Panc1 (cell line): ENCODE measurements at regions not wholly inside any gene's neighbourhood (a gene's known extent, or its start where the extent isn't known, plus 50 kb on each side); places are given as distances from the start of the nearest gene placed in this dataset.

Experiments
- ATAC-seq: fragments of 200-7000 bp; cut with Tn5 transposase; 2 replicates; pipeline ENCODE4 v1.9.1; 2020; ENCODE audit warnings: mild to moderate bottlenecking, moderate library complexity
- BruUV-seq: library from RNA; stranded (reverse); fragments of 400-500 nt; replicated peaks from 2 replicates; lab custom pipeline; 2021; lab: Mats Ljungman, UMichigan
- CTCF ChIA-PET: fragments of 300-600 bp; sonication (Branson Sonifier 250); formaldehyde crosslinking; loops from one replicate; lab custom pipeline; 2022; ENCODE audit warnings: antibody characterized with exemption; lab: Charles Lee
- POLR2A ChIA-PET: fragments of 300-600 bp; sonication (Branson Sonifier 250); formaldehyde crosslinking; loops from one replicate; lab custom pipeline; 2022; ENCODE audit warnings: antibody characterized with exemption; lab: Charles Lee
- DNase-seq: peaks from one replicate; pipeline ENCODE4 v3.0.0-alpha.2; 2010; ENCODE audit warnings: low read depth, low spot score
- H3K27ac ChIP-seq: 2 replicates; pipeline ENCODE4 v1.5.1; 2011; ENCODE audit warnings: mild to moderate bottlenecking, low read length, inconsistent platforms
- H3K27me3 ChIP-seq: fragments of 200-500 bp; sonication (Bioruptor generic); 2 replicates; pipeline ENCODE4 v1.6.0; 2014; ENCODE audit warnings: low read length, inconsistent platforms; ENCODE audit not compliant: control insufficient read depth, insufficient read depth
- H3K36me3 ChIP-seq: fragments of 200-500 bp; sonication (Bioruptor generic); 2 replicates; pipeline ENCODE4 v1.5.1; 2014; ENCODE audit warnings: inconsistent platforms, mild to moderate bottlenecking, low read length, moderate library complexity; ENCODE audit not compliant: control insufficient read depth, insufficient read depth
- H3K4me1 ChIP-seq: 2 replicates; pipeline ENCODE4 v1.5.1; 2011; ENCODE audit warnings: inconsistent platforms, mild to moderate bottlenecking, low read length, moderate library complexity; ENCODE audit not compliant: control insufficient read depth, insufficient read depth
- H3K4me3 ChIP-seq, 2 experiments: 2 replicates each; pipeline ENCODE4 v1.5.1; 2011 to 2012; ENCODE audit warnings: low read depth in 2 of 2, low read length in 2 of 2, mild to moderate bottlenecking in 2 of 2, inconsistent platforms in 1 of 2, moderate library complexity in 1 of 2
- H3K9me3 ChIP-seq: fragments of 200-500 bp; sonication (Bioruptor generic); 2 replicates; pipeline ENCODE4 v1.5.1; 2014; ENCODE audit warnings: low read depth, mild to moderate bottlenecking, inconsistent platforms, low read length, moderate library complexity; ENCODE audit not compliant: control insufficient read depth, insufficient read depth
- CTCF ChIP-seq: fragments of 450-650 bp; IDR thresholded peaks from 2 replicates; pipeline ENCODE4 v1.5.1; 2017; ENCODE audit warnings: mild to moderate bottlenecking
- POLR2AphosphoS5 ChIP-seq: IDR thresholded peaks from 2 replicates; pipeline ENCODE4 v1.6.1; 2012; ENCODE audit warnings: mild to moderate bottlenecking, low read depth, low read length, moderate library complexity
- REST ChIP-seq, 2 experiments: IDR thresholded peaks; 2 replicates each; pipeline ENCODE4 v1.6.1; 2011 to 2012; ENCODE audit warnings: low read depth in 2 of 2, control low read depth in 1 of 2, low read length in 1 of 2, mild to moderate bottlenecking in 1 of 2, moderate library complexity in 1 of 2; ENCODE audit not compliant: insufficient read depth in 1 of 2
- SIN3A ChIP-seq: IDR thresholded peaks from 2 replicates; pipeline ENCODE4 v1.6.1; 2012; ENCODE audit warnings: low read depth, mild to moderate bottlenecking, low read length, moderate library complexity, borderline replicate concordance; ENCODE audit not compliant: insufficient read depth
- TCF7L2 ChIP-seq: IDR thresholded peaks from 2 replicates; pipeline ENCODE4 v1.6.1; 2011; ENCODE audit warnings: mild to moderate bottlenecking, low read depth, low read length, inconsistent platforms
- in situ Hi-C: cut with HindIII; loops from 2 replicates; pipeline ENCODE4 v1.10.0; 2016; ENCODE audit warnings: low sequenced_read_pairs, low pct_unique_long_range_greater_than_20kb
- intact Hi-C: fragments of 100-400 bp; cut with micrococcal nuclease; formaldehyde crosslinking; loops from one replicate; pipeline ENCODE4 v1.10.0; 2022; ENCODE audit not compliant: unreplicated experiment

GRCh38 chr2:223383315-223383714 is 218.8 kb downstream of the SCG2 start:
- TF ChIP-seq CTCF (no peak), REST (IDR thresholded peaks at IDR 0.05; ENCODE audit: insufficient read depth in 1 of 2, low read depth in 2 of 2, low read length in 1 of 2) (no peak), POLR2AphosphoS5 (no peak), SIN3A (no peak), TCF7L2 (no peak)
- no peak for ATAC-seq
- Histone ChIP-seq H3K9me3 (no peaks in the 10 kb centered on the region), H3K36me3 (no peaks in the 10 kb centered on the region), H3K4me1 (no peaks in the 10 kb centered on the region), H3K27ac (no peak overlapping the region), H3K27me3 (no peaks in the 10 kb centered on the region), H3K4me3 (no peak overlapping the region)
- ChIA-PET CTCF (no interaction called here), POLR2A (no interaction called here)
- intact Hi-C loops (no loop called here), in situ Hi-C loops (no loop called here)
- BruUV-seq: no TSS peak
- no peak for DNase-seq

GRCh38 chr2:223386189-223386588 is 216.0 kb downstream of the SCG2 start:
- H3K36me3 ChIP-seq: no peaks in the 10 kb centered on the region
- CTCF ChIA-PET: no interaction called here
- in situ Hi-C loops: no loop called here

More at GRCh38 chr2:223386189-223386588, 216.0 kb downstream of the SCG2 start:
- no peak overlapping the region for H3K4me3 ChIP-seq
- no peaks in the 10 kb centered on the region for H3K27me3 ChIP-seq
- H3K4me1 ChIP-seq: no peaks in the 10 kb centered on the region
- intact Hi-C loops: no loop called here
- BruUV-seq: no TSS peak
- no peak overlapping the region for H3K27ac ChIP-seq
- DNase-seq: no peak
- H3K9me3 ChIP-seq: no peaks in the 10 kb centered on the region
- TF ChIP-seq SIN3A: no peak
- no peak for TF ChIP-seq TCF7L2
- no peak for TF ChIP-seq POLR2AphosphoS5
- TF ChIP-seq CTCF: no peak
- TF ChIP-seq REST (IDR thresholded peaks at IDR 0.05; ENCODE audit: insufficient read depth in 1 of 2, low read depth in 2 of 2, low read length in 1 of 2): no peak
- ATAC-seq: no peak
- POLR2A ChIA-PET: no interaction called here
